ENCODE measurements at regions not wholly inside any gene's neighbourhood (a gene's known extent, or its start where the extent isn't known, plus 50 kb on each side); places are given as distances from the start of the nearest gene placed in this dataset.

DNA sequence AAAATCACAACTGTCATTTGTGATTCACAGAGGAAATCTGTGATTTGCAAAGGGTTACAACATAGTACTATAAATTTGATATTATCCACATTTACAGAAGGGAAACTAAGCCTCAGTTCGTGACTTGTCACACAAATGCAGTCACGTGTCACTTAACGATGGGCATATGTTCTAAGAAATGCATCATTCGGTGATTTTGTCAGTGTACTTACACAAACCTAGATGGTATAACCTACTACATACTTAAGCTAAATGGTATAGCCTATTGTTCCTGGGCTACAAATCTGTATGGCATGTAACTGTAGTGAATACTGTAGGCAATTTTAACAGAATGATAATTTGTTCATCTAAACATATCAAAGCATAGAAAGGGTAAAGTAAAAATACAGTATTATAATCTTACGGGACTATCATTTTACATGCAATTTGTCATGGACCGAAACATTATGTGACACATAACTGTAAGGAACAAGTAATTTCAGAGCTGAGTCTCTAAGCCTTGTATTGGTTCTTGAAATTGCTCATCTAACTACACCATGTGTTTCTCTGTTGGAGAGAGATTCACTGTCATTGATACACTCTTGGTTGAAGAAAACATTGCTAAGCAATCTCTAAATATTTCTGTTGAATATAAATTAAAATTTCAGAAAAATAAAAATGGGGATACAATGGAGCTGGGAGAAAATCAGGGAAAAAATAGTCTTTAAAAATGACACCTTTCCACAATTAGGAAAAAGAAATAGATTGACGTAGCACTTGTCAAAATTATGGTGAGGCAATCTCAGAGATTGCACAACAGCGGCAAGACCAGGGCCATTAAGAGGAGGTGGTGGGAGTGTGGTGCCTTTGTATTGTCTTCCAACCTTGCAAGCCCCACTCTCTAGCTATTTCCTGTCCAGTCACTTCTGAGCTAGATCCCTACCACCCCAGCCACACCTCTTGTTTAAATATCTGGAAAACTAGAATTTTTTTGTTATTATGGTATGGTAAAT lies 645.8 kb upstream of the TBL1XR1 start:
- 85 to 89% methylated on average over 8 of the region's 8 CpGs for WGBS, 2 donors
- H3K4me3 ChIP-seq = no peak overlapping the region
- TF ChIP-seq, protein P1, sequence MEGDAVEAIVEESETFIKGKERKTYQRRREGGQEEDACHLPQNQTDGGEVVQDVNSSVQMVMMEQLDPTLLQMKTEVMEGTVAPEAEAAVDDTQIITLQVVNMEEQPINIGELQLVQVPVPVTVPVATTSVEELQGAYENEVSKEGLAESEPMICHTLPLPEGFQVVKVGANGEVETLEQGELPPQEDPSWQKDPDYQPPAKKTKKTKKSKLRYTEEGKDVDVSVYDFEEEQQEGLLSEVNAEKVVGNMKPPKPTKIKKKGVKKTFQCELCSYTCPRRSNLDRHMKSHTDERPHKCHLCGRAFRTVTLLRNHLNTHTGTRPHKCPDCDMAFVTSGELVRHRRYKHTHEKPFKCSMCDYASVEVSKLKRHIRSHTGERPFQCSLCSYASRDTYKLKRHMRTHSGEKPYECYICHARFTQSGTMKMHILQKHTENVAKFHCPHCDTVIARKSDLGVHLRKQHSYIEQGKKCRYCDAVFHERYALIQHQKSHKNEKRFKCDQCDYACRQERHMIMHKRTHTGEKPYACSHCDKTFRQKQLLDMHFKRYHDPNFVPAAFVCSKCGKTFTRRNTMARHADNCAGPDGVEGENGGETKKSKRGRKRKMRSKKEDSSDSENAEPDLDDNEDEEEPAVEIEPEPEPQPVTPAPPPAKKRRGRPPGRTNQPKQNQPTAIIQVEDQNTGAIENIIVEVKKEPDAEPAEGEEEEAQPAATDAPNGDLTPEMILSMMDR (IDR thresholded peaks at IDR 0.05) = no peak
- no peaks in the 10 kb centered on the region for H3K36me3 ChIP-seq
- no peaks in the 10 kb centered on the region for H3K27me3 ChIP-seq
- H3K4me1 ChIP-seq = no peaks in the 10 kb centered on the region
- intact Hi-C loops (cut with DNase I) = no loop called here
- no peak overlapping the region for H3K27ac ChIP-seq
- DNase-seq = no peak
- H3K9me3 ChIP-seq = no peaks in the 10 kb centered on the region

DNA sequence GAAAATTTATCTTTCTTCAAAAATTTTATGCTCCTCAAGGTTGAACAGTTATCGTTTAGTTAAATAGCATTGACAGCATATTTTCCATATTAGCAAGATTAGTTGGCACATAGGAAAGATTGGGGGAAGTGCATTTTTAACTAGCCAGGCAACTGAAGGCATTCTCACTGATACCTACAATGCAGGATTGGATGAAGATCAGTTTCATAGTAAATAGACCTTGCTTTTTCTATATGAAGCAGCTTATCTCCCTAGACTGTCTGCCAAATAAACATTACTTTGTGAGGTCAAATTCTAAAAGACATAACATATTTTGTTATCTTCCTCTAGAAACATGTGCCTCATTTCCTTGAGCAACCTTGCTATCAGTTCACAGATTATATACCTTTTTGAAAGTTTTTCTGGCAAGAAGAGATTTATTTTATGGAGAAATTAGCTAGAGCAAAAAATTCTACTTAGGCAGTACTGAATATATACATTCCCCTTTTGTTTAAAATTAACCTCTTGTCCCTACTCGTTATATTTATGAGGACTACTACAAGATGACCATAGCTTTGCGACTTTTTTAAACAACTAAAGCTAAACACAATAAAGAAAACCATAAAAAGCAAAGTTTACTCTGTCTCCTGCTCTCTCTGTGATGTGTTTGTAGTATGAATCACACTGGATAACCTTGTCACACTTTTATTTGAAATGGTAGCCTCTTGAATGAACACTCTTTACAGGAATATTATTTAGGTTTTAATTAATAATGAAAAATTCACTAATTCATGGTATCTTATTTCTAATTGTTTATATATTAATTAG lies 654.9 kb upstream of the TBL1XR1 start:
- intact Hi-C loops (cut with DNase I) = no loop called here
- WGBS, 2 donors = 49 to 59% methylated on average over 3 of the region's 3 CpGs
- DNase-seq = no peak
- no peaks in the 10 kb centered on the region for H3K9me3 ChIP-seq
- H3K27me3 ChIP-seq = no peaks in the 10 kb centered on the region
- TF ChIP-seq, protein P1 (IDR thresholded peaks at IDR 0.05) = no peak
- TF ChIP-seq POLR2A (IDR thresholded peaks at IDR 0.05) = no peak
- no peaks in the 10 kb centered on the region for H3K4me1 ChIP-seq
- no peak overlapping the region for H3K4me3 ChIP-seq
- H3K27ac ChIP-seq = no peak overlapping the region
- no peaks in the 10 kb centered on the region for H3K36me3 ChIP-seq

DNA sequence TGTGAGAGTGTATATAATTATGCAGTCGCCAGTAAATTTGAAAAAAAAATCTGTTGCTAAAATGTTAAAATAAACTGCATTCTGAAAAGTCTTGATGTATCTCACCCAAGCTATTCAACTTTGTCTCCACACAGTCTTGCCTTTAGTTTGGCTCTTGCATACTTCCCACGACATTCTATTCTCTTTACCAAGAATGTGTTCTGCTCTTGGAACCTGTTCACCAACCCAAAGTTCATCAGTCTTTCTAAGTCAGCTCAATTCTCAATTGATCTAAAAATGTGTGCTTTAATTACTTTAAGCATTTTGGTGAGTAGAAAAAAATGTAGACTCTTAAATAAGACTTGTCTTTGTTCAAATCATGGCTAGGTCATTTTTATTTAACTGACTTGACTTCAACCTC lies 657.7 kb upstream of the TBL1XR1 start:
- DNase-seq = no peak
- H3K4me1 ChIP-seq = no peaks in the 10 kb centered on the region
- no peak for TF ChIP-seq POLR2A (IDR thresholded peaks at IDR 0.05)
- TF ChIP-seq, protein P1 (IDR thresholded peaks at IDR 0.05) = no peak
- no peaks in the 10 kb centered on the region for H3K36me3 ChIP-seq
- no peak overlapping the region for H3K4me3 ChIP-seq
- 59 to 65% methylated on average over 2 of the region's 2 CpGs for WGBS, 2 donors
- H3K27ac ChIP-seq = no peak overlapping the region
- H3K27me3 ChIP-seq = no peaks in the 10 kb centered on the region
- intact Hi-C loops (cut with DNase I) = no loop called here
- H3K9me3 ChIP-seq = no peaks in the 10 kb centered on the region

DNA sequence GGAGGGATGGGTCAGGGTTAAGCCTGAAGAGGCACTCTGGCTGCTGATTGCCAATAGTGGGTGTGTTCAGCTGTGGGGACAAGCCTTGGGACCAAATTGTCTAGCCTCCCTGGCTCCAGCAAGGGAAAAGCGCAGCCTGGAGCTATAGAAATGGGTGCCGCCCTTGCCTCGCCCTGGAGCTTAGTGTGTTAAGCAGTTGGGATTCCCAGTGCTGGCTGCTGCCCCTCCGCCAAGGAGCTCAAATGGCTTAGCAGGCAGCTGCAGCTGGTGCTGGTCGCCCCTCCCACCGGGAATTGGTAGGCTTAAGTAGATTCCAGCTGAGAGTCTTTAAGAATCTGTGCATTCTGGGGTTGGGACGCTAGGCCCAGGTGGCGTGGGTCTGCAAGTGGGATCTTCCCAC lies 662.9 kb upstream of the TBL1XR1 start:
- DNase-seq = no peak

More for the DNA sequence above, 662.9 kb upstream of the TBL1XR1 start:
- WGBS, 2 donors = 65% methylated on average over 2 of the region's 8 CpGs; no CpG with 5 or more reads in 1 of the 2 donors
- TF ChIP-seq, protein P1 (IDR thresholded peaks at IDR 0.05) = no peak
- TF ChIP-seq POLR2A (IDR thresholded peaks at IDR 0.05) = no peak
- Histone ChIP-seq H3K4me1 (no peaks in the 10 kb centered on the region), H3K36me3 (no peaks in the 10 kb centered on the region), H3K9me3 (peaks cover 0 to 10% (median 9%) of the 10 kb centered on the region in 3 donors), H3K27me3 (no peaks in the 10 kb centered on the region), H3K4me3 (no peak overlapping the region), H3K27ac (no peak overlapping the region)
- intact Hi-C loops (cut with DNase I) = no loop called here
